HEK293 (cell line): ENCODE measurements at regions not wholly inside any gene's neighbourhood (a gene's known extent, or its start where the extent isn't known, plus 50 kb on each side); places are given as distances from the start of the nearest gene placed in this dataset.

Source experiments
- CTCF ChIA-PET: fragments of 350-600 bp; formaldehyde crosslinking; extraction: SDS; loops from one replicate; lab custom pipeline; 2021; ENCODE audit warnings: antibody characterized with exemption; lab: Yijun Ruan, JAX
- POLR2A ChIA-PET: fragments of 300-600 bp; formaldehyde crosslinking; extraction: SDS; loops from one replicate; lab custom pipeline; 2020; ENCODE audit warnings: antibody characterized with exemption, inconsistent platforms; lab: Yijun Ruan, JAX
- H3K27ac ChIP-seq: fragments of 200-500 bp; sonication (Bioruptor generic); 2 replicates; pipeline ENCODE4 v1.5.1; 2014; ENCODE audit warnings: low read depth, low read length, control low read depth, inconsistent platforms; ENCODE audit errors: extremely low read depth
- H3K36me3 ChIP-seq, 2 experiments: fragments of 200-500 bp in 1 of 2; sonication (Bioruptor generic) in 1 of 2; 1 replicate in 1 of 2; 2 replicates in 1 of 2; pipeline ENCODE4 v1.5.1; 2014 to 2017; ENCODE audit warnings: inconsistent platforms in 2 of 2, low read length in 2 of 2; ENCODE audit not compliant: control insufficient read depth in 2 of 2, insufficient read depth in 1 of 2
- H3K4me1 ChIP-seq: fragments of 200-500 bp; sonication (Bioruptor generic); 2 replicates; pipeline ENCODE4 v1.5.1; 2014; ENCODE audit warnings: mild to moderate bottlenecking, low read length, inconsistent platforms; ENCODE audit not compliant: control insufficient read depth, insufficient read depth
- H3K4me3 ChIP-seq: 2 replicates; pipeline ENCODE4 v1.5.1; 2011; ENCODE audit warnings: low read depth, mild to moderate bottlenecking, control low read depth, low read length, moderate library complexity
- H3K9me3 ChIP-seq: fragments of 200-500 bp; sonication (Bioruptor generic); 2 replicates; pipeline ENCODE4 v1.5.1; 2014; ENCODE audit warnings: low read depth, low read length, inconsistent platforms; ENCODE audit not compliant: control insufficient read depth, insufficient read depth
- FEZF1 ChIP-seq: fragments of 450-650 bp; formaldehyde crosslinking; IDR thresholded peaks from 2 replicates; pipeline ENCODE4 v1.5.1; 2016; ENCODE audit warnings: missing biosample characterization, missing genetic modification characterization
- HIC1 ChIP-seq: fragments of 450-650 bp; formaldehyde crosslinking; IDR thresholded peaks from 2 replicates; pipeline ENCODE4 v1.5.1; 2016; ENCODE audit warnings: missing biosample characterization, missing genetic modification characterization
- INSM2 ChIP-seq: fragments of 450-650 bp; formaldehyde crosslinking; IDR thresholded peaks from 2 replicates; pipeline ENCODE4 v1.5.1; 2016; ENCODE audit warnings: missing biosample characterization, missing genetic modification characterization
- KLF17 ChIP-seq: fragments of 450-650 bp; formaldehyde crosslinking; IDR thresholded peaks from 2 replicates; pipeline ENCODE4 v1.5.1; 2016; ENCODE audit warnings: missing biosample characterization, missing genetic modification characterization
- SCRT1 ChIP-seq: fragments of 450-650 bp; formaldehyde crosslinking; IDR thresholded peaks from 2 replicates; pipeline ENCODE4 v1.5.1; 2016; ENCODE audit warnings: missing biosample characterization, missing genetic modification characterization, borderline replicate concordance
- ZBTB49 ChIP-seq: fragments of 450-650 bp; formaldehyde crosslinking; IDR thresholded peaks from 2 replicates; pipeline ENCODE4 v1.5.1; 2016; ENCODE audit warnings: missing biosample characterization, missing genetic modification characterization, low read depth
- ZNF18 ChIP-seq: fragments of 450-650 bp; formaldehyde crosslinking; IDR thresholded peaks from 2 replicates; pipeline ENCODE4 v1.5.1; 2016; ENCODE audit warnings: missing biosample characterization, missing genetic modification characterization
- ZNF274 ChIP-seq, 2 experiments: fragments of 200-500 bp in 1 of 2; fragments of 450-650 bp in 1 of 2; sonication (Bioruptor generic) in 1 of 2; formaldehyde crosslinking in 1 of 2; IDR thresholded peaks; 2 replicates each; pipeline versions ENCODE4 v1.5.1 to v1.6.1; 2014 to 2016; ENCODE audit warnings: borderline replicate concordance in 1 of 2, inconsistent platforms in 1 of 2, low read length in 1 of 2, missing biosample characterization in 1 of 2, missing genetic modification characterization in 1 of 2
- ZNF280D ChIP-seq: fragments of 450-650 bp; formaldehyde crosslinking; IDR thresholded peaks from 2 replicates; pipeline ENCODE4 v1.5.1; 2016; ENCODE audit warnings: missing biosample characterization, missing genetic modification characterization
- ZNF354C ChIP-seq: fragments of 450-650 bp; formaldehyde crosslinking; IDR thresholded peaks from 2 replicates; pipeline ENCODE4 v1.5.1; 2016; ENCODE audit warnings: missing biosample characterization, missing genetic modification characterization, low read depth, borderline replicate concordance
- ZNF404 ChIP-seq: fragments of 450-650 bp; formaldehyde crosslinking; IDR thresholded peaks from 2 replicates; pipeline ENCODE4 v1.5.1; 2017; ENCODE audit warnings: missing biosample characterization, missing genetic modification characterization
- ZNF555 ChIP-seq: fragments of 450-650 bp; formaldehyde crosslinking; conservative IDR thresholded peaks from 2 replicates; pipeline ENCODE4 v1.5.1; 2017; ENCODE audit warnings: missing biosample characterization, mild to moderate bottlenecking, missing genetic modification characterization, inconsistent platforms
- ZNF560 ChIP-seq: fragments of 450-650 bp; formaldehyde crosslinking; IDR thresholded peaks from 2 replicates; pipeline ENCODE4 v1.5.1; 2017; ENCODE audit warnings: missing biosample characterization, missing genetic modification characterization, borderline replicate concordance
- ZNF843 ChIP-seq: fragments of 450-650 bp; formaldehyde crosslinking; IDR thresholded peaks from 2 replicates; pipeline ENCODE4 v1.5.1; 2016; ENCODE audit warnings: missing biosample characterization, missing genetic modification characterization
- ZSCAN16 ChIP-seq: fragments of 450-650 bp; formaldehyde crosslinking; IDR thresholded peaks from 2 replicates; pipeline ENCODE4 v1.5.1; 2016; ENCODE audit warnings: missing biosample characterization, missing genetic modification characterization
- ZSCAN30 ChIP-seq: fragments of 450-650 bp; IDR thresholded peaks from 2 replicates; pipeline ENCODE4 v1.5.1; 2018; ENCODE audit warnings: missing biosample characterization, mild to moderate bottlenecking, missing genetic modification characterization, moderate library complexity

GRCh38 chr9:115230924-115231515, 113.1 kb upstream of the TNC start:
- ChIA-PET CTCF (interaction anchor here (0.5 kb wide), 1 partner anchor 14 kb away, joined by 4 read pairs; no protein-coding TSS in a partner anchor), POLR2A (interaction anchor here (1.1 kb wide), 1 partner anchor 61 kb away, joined by 3 read pairs; no protein-coding TSS in a partner anchor)
- no peaks in the 10 kb centered on the region for H3K4me1 ChIP-seq
- H3K4me3 ChIP-seq = no peak overlapping the region
- H3K36me3 ChIP-seq = no peaks in the 10 kb centered on the region
- H3K9me3 ChIP-seq = no peaks in the 10 kb centered on the region
- H3K27ac ChIP-seq = no peak overlapping the region
- TF ChIP-seq ZNF274 (IDR thresholded peaks at IDR 0.05; ENCODE audit: low read length) = no peak
- TF ChIP-seq ZNF274 (tag by site-specific recombination; IDR thresholded peaks at IDR 0.05; ENCODE audit: borderline replicate concordance) = no peak
- TF ChIP-seq KLF17 = no peak
- no peak for TF ChIP-seq ZSCAN30 (tag by site-specific recombination)
- TF ChIP-seq FEZF1 (tag by site-specific recombination) = no peak
- TF ChIP-seq SCRT1 (tag by site-specific recombination) = no peak
- TF ChIP-seq ZNF560 = no peak
- no peak for TF ChIP-seq ZNF280D (tag by site-specific recombination)
- no peak for TF ChIP-seq ZNF404 (tag by site-specific recombination)
- TF ChIP-seq ZNF18 (tag by site-specific recombination) = no peak
- no peak for TF ChIP-seq ZNF354C (tag by site-specific recombination)
- no peak for TF ChIP-seq INSM2
- no peak for TF ChIP-seq ZSCAN16
- TF ChIP-seq ZNF843 (tag by site-specific recombination) = no peak
- no peak for TF ChIP-seq HIC1 (tag by site-specific recombination)
- TF ChIP-seq ZNF555 (tag by site-specific recombination) = no peak
- no peak for TF ChIP-seq ZBTB49
